HG03097 (cell line): ENCODE measurements at regions not wholly inside any gene's neighbourhood (a gene's known extent, or its start where the extent isn't known, plus 50 kb on each side); places are given as distances from the start of the nearest gene placed in this dataset.

Experiments used
- ATAC-seq: cut with Tn5 transposase; IDR thresholded peaks from one replicate; pipeline ENCODE4 v1.9.1; 2021; ENCODE audit not compliant: unreplicated experiment, low FRiP score

DNA sequence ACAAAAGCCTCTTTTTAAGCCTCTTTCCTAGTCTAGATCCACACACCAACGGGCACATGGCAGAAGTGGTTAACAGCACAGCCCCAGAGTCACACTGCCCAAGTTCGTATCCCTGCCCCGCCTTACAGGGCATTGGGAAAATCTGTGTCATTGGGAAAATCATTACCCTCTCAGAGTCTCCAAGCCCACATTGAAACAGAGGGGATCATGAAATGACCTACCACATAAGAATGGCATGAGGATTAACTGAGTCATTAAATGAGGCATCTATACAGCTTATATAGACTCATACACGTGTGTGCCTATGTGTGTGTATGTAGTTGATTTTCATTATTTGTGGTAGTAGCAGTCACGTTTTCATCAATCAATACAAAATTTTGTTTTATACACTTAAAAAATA is 469.0 kb upstream of the POU3F3 start:
- no peak for ATAC-seq

DNA sequence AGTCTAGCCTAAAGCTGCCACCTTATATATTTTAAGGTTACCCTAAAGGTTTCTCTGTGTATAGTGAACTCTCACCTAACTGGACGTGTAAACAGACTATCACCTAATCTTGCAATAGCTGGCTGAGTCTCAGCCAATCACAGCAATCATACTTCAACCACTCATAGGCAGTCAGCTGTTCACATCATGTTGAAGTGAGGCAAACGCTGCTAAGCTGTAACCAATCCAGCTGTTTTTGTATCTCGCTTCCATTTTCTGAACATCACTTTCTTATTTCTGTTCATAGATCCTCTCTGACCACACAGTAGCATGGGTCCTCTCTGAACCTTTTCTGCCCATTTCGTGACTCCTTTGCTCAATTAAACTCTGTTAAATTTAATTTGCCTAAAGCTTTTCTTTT is 468.2 kb upstream of the POU3F3 start:
- ATAC-seq = no peak

DNA sequence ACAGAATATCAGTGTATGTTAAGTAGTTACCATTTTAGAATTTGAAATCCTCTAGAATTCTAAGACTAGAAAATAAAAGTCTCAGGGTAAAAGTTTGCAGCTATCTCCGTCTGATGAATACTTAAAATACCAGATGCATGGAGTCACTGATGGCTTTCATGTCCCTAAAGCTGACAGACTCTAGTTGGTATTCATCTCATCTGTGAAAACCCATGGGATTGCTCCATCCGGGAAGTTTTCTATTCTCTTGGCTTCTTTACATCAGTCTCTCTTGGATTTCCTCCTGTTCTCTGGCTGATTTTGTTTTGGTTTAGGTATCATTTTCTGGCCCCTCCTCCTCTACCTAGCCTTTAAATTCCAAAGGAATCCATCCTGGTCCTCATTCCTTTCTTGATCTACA is 465.6 kb upstream of the POU3F3 start:
- ATAC-seq = no peak

DNA sequence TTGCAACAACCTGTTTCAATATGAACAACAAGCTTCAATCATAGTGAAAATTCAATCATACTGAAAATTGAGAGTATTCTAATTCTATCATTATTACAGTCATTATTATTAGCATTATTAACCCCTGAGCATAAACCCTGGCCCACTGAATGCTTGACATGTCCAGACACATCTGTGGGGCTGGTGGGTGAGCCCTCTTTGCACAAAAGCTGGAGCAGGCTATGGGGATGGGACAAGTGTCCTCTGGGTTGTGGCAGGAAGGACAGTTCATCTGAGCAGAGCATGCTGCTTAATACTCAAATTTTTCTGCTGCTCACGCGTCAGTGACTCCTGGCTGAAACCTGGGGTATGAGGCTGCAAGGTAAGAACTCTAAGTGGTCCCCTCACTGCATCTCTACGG is 451.1 kb upstream of the POU3F3 start:
- no peak for ATAC-seq

DNA sequence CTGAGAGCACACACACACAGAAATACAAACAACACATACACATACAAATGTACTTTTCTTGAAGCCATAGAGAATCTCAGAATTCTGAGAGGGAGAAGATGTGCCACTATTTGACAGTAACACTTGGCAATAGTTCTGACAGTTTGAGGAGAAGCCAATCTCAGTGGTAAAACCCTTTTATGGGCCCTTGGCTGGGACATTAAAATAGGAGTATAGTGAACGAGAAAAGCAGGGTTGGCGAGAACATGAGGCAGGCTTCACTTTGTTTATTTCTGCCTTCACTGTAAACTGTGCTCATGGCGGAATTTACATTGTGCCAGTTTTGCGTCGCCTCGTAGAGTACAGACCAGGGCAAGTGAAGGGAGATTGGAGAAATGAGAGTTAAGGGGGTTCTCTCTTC is 449.4 kb upstream of the POU3F3 start:
- ATAC-seq = no peak

DNA sequence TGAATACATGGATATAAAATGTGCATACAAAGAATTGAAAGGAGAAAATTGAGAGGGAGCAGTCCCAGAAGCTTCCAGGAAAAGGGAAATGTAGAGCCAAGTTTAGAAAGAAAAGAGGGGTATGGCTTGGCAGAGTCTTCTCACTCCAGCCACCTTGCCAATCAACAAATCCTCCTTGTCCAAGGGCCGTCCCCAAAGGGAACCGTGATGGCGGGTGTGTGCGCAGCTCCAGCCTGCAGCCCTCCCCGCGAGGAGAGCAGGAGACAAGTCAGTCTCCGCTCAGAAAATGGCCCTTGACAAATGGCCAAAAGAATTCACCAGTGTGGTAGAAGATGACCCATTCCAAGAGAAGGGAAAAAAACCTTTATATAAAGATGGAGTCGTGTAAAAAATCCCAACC is 448.3 kb upstream of the POU3F3 start:
- no peak for ATAC-seq

DNA sequence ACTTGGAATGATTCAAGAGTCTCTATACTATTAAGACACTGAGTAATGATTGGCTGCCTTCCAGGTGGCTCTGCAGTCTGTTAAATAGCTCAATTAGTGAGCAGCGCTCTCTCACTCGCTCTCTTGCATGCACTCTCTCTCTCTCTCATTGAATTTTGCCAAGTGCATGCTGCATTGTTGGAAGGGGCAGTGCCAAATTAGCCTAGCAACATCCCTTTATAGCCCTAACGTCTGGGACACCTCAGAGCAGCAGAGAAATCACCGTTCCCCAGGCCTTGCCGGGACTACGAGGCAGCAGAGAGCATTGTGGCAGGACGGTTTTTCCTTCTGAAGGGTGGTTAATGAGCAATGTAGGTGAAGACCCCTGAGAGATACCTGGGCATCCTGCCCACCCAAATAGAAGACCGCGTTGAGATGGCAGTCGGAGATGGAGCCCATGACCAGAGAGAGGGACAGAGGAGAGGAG is 447.6 kb upstream of the POU3F3 start:
- ATAC-seq = no peak

DNA sequence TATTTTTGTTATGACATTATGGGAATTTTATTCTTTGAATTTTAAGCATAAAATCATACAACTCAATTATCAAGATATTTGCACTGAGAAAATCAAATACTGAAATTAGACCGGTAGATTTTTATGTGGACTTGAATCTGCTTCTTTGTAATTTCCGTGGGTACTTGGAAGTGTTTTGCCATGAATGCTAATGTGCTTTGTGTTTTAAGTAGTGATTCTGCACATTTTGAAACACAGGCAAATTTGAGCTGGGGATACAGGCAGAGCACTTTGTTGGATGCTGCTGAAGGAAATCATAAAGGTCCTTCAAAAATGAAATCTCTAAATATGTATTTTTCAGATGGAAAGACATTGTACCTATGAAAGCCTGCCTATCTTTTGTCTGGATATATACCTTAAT is 446.3 kb upstream of the POU3F3 start:
- ATAC-seq = no peak

DNA sequence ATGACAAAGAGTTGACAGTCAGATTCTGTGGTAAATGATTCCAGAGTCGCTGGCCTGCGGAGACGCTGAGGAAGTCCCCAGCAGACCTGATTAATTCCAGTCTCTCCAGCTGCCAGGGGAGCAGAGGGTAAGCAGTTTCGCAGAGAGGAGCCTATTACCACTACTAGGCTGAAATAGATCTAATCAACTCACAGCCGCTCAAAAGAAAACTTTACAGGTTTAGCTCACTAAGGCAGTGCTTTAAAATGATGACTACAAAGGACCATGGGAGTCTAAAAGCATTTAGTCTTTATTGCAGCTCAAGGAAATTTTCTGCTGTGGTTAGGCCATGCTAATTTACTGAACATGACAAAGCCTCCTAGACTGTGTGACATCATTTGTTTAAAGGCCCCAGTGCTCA is 445.6 kb upstream of the POU3F3 start:
- ATAC-seq = no peak

DNA sequence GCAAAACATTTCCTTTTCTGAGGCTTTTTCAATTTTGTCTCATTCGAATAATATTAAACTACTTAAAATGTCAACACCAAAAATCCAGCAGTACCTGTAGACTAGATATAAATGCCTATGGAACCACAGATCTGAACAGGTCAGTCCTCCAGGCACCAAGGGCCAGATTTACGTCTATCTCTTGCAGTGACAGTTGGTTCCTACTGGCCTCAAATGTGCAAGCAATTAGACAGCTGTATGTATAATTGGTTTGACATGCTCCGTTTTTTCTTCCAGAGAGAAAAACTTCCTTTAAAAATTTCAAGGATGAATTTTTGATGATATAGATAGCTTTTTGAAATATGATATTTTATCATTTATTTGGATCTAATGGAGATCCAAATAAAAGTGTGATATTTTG is 443.8 kb upstream of the POU3F3 start:
- no peak for ATAC-seq

DNA sequence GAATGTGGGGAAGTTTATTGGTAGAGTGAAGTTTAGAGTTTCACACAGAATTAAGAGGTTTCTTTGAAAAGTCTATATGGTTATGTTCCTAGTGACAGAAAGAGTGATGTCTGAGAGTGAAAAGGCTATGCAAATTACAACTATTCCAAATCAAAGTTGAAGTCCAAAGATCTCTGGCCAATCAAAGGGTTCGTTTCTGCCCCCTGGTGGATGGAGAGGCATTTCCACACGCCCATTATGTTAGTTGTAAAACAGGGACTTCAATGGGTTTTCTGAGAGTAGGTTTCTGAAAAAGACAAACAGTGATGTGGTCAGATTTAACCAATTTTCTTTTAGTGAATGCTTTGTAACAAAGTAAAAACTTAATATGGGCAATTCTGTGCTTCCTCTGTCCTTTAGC is 441.5 kb upstream of the POU3F3 start:
- no peak for ATAC-seq

DNA sequence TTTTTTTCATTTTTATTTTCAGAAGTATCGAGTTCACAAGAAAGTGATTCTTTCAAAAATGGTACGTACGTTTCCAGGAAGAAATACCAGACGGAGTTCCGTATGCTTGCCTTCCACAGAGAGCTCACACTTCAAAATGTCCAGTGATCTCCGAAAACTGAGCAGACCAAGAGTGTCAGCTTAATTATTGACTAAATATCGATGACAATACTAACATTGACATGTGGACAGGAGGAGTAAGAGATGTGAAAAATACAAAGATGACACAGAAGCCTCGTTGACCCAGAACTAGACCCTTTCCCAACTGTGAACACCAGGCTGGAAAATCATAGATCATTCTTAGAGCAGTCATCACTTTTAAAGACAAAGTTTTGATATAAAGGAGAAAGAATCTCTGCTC is 440.0 kb upstream of the POU3F3 start:
- no peak for ATAC-seq

DNA sequence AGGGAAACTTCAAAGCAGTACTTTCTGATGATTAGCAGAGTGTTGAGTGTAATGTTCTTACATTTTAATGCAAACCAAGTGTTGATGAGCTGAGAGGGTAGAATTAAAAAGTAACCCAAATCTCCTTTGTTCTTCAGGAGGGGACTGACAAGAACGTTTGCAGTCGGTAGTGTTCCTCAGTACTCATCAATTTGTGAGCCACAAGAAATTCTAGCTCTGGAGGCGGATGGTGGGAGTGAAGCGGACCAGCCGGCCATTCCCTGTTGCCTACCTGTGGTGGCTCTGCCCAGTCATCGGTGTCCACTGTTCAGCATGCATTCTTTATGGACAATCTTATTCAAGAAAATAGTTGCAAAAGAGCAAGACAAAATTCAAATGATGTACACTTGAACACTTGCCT is 438.6 kb upstream of the POU3F3 start:
- ATAC-seq = no peak

DNA sequence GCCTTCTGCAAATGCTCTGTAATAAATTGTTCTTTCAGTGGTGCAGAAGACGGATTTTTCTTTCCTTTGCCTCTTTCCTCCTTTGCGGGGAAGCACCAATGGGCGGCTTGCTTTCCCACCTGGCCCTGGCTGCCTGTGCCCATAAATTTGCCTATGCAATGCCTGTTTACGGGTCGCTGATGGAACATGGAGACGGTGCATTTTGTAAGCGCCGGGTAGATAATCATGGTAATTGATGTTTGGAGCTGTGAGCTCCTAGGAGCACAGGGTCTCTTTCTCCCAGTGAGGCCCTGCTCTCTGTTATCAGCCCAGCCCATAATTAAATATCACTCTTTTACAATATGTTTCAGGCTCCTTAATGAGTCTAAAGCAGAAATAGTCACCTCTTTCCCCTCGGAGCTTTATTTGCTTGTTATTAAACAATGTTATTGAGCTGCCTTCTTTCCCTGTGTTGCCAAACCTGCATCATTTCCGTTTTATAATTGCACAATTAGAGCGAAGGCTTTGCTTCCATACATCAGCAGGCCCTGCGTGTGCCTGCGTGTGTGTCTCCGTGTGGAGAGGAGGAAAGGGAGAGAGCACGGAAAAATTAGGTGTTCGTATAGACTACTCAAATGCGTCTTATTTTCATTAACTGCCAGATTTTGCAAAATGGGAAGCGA is 437.4 kb upstream of the POU3F3 start:
- no peak for ATAC-seq

DNA sequence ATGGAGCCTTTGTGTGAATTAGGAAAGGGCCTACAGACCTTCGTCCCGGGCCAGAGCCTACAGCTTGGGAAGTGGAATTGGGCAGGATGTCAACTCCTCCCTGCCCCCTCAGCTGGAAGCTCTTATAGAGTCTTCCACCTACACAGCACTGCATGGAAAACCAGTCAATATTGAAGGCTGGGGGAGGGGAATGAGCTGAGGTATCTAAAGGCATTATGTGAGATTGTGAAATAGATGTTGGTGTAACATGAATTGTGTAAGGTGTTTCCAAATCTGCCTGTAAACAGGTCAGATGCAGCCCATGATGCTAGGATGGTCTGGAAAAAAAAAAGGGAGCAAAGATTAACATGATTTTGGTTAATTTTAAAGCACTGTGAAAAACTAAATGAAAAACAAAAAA is 433.5 kb upstream of the POU3F3 start:
- ATAC-seq = no peak

DNA sequence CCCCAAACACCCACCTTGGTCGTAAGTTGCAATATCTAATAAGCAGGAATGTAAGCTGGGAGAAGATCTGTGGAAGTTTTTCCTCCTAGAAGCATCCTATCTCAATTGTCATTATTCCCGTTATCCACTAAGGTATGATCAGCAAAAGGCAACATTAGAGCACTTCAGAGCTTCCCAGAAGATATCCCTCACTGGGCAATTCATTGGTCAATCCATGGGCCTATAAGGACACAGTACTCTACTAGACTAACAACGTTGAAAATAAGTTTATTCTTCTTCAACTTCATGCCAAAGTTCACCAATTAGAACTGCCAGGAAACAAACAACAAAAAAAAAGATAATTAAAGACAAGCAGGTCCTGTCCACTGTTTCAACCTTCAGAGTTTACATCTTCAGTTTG is 433.0 kb upstream of the POU3F3 start:
- no peak for ATAC-seq

DNA sequence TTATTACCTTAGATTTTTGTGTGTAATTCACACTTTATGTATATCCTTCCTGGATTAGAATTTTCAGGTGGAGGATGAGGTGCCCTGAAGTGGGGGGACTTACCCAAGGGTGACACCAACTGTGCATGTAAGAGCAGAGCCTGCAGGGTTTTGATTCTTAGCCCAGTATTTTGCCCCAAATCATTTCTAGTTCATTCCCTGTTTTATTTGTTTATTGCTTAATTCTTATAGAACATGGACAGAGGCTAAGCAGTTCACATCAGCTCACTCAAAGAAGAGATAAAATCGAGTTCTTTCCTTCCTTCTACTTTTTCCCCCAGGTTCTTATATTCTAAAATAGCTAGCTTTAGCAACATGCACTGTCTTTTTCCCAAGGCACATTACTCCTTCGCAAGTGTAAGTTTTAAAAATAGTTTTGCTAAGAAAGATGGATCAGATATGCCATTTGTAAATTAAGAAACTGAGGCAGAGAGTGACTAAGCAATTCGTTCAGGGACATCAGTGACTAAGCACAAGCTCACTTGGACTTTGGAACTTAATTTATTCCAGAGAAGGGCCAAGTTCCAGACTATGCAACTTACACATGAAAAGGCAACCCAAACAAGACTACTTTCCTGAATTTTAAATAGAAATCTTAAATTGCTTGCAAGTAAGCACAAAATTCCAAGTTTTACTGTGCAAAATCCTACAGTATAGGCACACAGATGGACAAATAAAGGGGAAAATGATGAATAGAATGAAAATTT is 427.9 kb upstream of the POU3F3 start:
- ATAC-seq = no peak

DNA sequence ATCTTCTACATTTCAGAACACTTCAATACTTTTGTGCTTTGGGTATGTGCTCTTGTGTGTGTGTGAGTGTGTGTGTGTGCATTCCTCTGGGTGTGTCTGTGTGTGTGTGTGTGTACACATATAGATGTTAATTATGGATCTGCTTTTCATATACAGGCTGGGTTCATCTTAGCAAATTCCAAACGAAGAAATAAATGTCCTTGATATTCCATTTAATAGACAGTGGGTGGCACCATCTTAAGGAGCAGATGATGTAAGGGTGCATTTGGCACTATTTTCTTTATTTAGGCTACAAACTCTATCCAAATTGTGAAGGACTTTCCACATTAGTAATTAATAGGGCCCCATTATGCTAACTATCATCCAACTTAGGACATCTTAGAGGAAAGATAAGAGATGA is 425.8 kb upstream of the POU3F3 start:
- ATAC-seq = no peak

DNA sequence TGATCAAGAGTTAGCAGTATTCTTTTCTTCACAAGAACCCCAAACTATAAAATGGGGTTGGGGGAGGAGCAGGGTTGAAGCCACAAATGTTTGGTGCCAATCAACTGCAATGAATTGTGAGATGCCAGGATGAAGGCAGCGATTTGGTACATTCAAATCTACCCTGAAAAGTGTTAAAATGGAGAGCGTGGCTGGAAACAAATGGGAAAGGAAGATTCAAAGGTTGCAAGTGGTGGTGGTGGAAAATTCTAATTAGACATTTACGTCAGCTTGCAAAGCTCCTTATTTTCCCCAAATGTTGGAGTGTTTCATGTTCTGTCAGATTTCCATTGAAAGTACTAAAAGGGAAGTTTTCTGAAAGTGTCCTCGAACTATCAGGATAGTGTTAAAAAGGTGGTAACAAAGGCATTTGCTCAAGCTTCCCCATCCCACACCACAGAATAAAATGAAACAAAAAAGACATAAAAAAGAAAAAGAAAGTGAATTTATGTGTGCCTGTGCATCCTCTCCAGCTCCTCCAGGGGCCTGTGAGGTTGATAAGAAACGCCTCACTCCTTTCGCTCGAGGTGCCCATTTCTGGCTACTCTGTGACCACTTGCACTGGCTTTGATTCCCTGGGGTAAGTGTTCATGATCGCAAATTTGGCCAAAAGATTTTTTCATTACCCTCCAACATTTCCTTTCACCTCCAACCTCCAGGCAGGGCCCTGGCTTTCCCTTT is 424.1 kb upstream of the POU3F3 start:
- ATAC-seq = no peak

DNA sequence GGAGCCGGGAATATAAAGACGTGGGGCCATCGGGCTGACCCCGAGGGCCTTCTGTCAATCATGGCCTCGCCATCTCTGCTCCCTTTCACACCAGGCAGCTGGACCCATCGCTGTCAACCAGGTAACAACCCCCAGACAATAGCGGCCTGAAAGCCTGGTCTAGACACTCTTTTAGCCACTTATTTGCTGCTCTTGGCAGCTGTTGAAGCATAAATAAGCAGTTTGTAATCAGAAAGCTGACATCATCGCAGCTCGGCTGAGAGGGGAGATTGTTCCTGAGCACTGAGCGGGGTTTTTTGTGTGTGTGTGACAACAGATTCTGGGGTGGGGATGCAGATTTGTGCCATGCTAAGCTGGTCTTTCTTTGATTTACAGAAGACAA is 423.6 kb upstream of the POU3F3 start:
- ATAC-seq = no peak

DNA sequence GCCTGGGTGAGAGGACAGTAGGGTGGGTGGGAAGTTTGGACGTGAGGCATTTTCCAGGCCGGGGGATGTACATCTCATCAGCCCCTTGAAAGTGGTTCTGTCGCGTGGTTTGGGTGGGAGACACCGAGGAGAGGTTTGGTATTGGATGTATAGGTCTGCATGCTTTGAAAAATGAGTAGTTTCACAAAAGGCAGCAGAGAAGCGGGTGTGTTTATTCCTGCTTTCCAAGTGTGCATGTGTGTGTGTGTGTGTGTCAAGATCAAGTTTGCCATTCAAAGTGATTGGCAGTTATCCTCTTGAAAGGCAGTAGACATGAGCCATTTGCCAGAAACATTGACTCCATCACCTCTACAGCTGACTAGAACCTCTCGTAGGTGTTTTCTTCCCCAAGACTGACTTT is 423.1 kb upstream of the POU3F3 start:
- no peak for ATAC-seq

DNA sequence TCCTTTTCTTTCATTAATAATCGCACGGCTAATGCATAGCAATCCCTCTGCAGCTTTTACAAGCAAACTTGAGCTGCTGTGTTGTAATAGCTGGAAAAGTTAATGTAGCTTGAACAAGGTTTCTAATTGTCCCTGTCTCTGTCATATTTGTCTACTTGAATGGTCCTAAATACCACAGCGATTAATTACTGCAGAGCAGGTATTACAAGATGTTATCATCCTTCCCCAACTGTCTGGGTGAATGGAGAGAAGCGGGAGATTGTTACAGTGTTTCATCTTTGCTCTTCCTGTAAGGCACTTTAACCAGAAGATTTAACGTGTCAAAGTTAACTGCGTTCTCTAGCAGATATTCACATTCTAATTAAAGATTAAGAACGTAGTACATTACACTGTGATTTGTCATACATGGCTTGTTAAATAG is 422.2 kb upstream of the POU3F3 start:
- no peak for ATAC-seq
